Activated T-cell treated with anti-CD3 and anti-CD28 coated beads for 48 hours (primary cell): ENCODE measurements at regions not wholly inside any gene's neighbourhood (a gene's known extent, or its start where the extent isn't known, plus 50 kb on each side); places are given as distances from the start of the nearest gene placed in this dataset.
"Not testable (repeated sequence)": the region's sequence is repeated elsewhere in the genome, so short reads cannot be mapped to it uniquely, and the experiment has no call there.

Experiments used
- DNase-seq: peaks from one replicate; pipeline ENCODE4 v3.0.0-alpha.2; 2020; ENCODE audit warnings: low read depth

- no peak for DNase-seq
These were observed 560.2 kb downstream of the PCDH17 start for GRCh38 chr13:58191754-58192153.

GRCh38 chr13:58202099-58202498, 570.6 kb downstream of the PCDH17 start:
- no peak for DNase-seq

- no peak for DNase-seq
These were observed 576.0 kb downstream of the PCDH17 start for GRCh38 chr13:58207501-58207900.

GRCh38 chr13:58235454-58235853, 603.9 kb downstream of the PCDH17 start:
- DNase-seq: no peak

- DNase-seq: no peak
These were observed 607.6 kb downstream of the PCDH17 start for GRCh38 chr13:58238972-58239773.

GRCh38 chr13:58239774-58240268, 608.3 kb downstream of the PCDH17 start:
- DNase-seq: no peak

GRCh38 chr13:58247080-58247479, 615.5 kb downstream of the PCDH17 start:
- DNase-seq: no peak

GRCh38 chr13:58254943-58255342, 623.4 kb downstream of the PCDH17 start:
- no peak for DNase-seq

- no peak for DNase-seq
These were observed 634.7 kb downstream of the PCDH17 start for GRCh38 chr13:58266271-58266670.

- no peak for DNase-seq
These were observed 667.1 kb downstream of the PCDH17 start for GRCh38 chr13:58298556-58299135.

GRCh38 chr13:58300224-58300623, 668.7 kb downstream of the PCDH17 start:
- no peak for DNase-seq

GRCh38 chr13:58300974-58301681, 669.6 kb downstream of the PCDH17 start:
- DNase-seq: no peak

GRCh38 chr13:58302349-58302748, 670.8 kb downstream of the PCDH17 start:
- DNase-seq: no peak

- DNase-seq: no peak
These were observed 674.5 kb downstream of the PCDH17 start for GRCh38 chr13:58306062-58306461.

- no peak for DNase-seq
These were observed 681.7 kb downstream of the PCDH17 start for GRCh38 chr13:58313219-58313618.

GRCh38 chr13:58318495-58319167, 687.1 kb downstream of the PCDH17 start:
- no peak for DNase-seq

GRCh38 chr13:58324161-58324560, 692.6 kb downstream of the PCDH17 start:
- DNase-seq: no peak

- no peak for DNase-seq
These were observed 698.2 kb downstream of the PCDH17 start for GRCh38 chr13:58329746-58330145.

- no peak for DNase-seq
These were observed 709.4 kb downstream of the PCDH17 start for GRCh38 chr13:58340895-58341294.

- DNase-seq: no peak
These were observed 709.8 kb downstream of the PCDH17 start for GRCh38 chr13:58341318-58341717.

- DNase-seq: no peak
These were observed 711.5 kb downstream of the PCDH17 start for GRCh38 chr13:58343076-58343475.

GRCh38 chr13:58352100-58352499, 720.6 kb downstream of the PCDH17 start:
- DNase-seq: not testable (repeated sequence)
